SK-N-SH (cell line): ENCODE measurements at regions not wholly inside any gene's neighbourhood (a gene's known extent, or its start where the extent isn't known, plus 50 kb on each side); places are given as distances from the start of the nearest gene placed in this dataset.

Experiments used
- CTCF ChIA-PET: fragments of 300-600, 350-600 bp; formaldehyde crosslinking; extraction: SDS; loops from one replicate; lab custom pipeline; 2021; lab: Yijun Ruan, JAX
- POLR2A ChIA-PET: fragments of 350-600 bp; sonication (Branson Sonifier 250); formaldehyde crosslinking; extraction: SDS; loops from one replicate; lab custom pipeline; 2020; ENCODE audit warnings: antibody characterized with exemption, inconsistent platforms; lab: Yijun Ruan, JAX
- DNase-seq: peaks from one replicate; pipeline ENCODE4 v3.0.0; 2012
- H2AFZ ChIP-seq: fragments of 200-600 bp; sonication (generic); 2 replicates; pipeline ENCODE4 v1.8.1; 2016; ENCODE audit warnings: antibody characterized with exemption, mild to moderate bottlenecking, low read depth
- H3F3A ChIP-seq: fragments of 200-600 bp; sonication (generic); replicated peaks from 2 replicates; pipeline ENCODE3; 2016; ENCODE audit warnings: antibody characterized with exemption, mild to moderate bottlenecking; ENCODE audit not compliant: insufficient read depth
- H3K27ac ChIP-seq, 2 experiments: fragments of 200-500 bp in 1 of 2; fragments of 200-600 bp in 1 of 2; sonication (Bioruptor generic) in 1 of 2; sonication (generic), shearing (Covaris generic) in 1 of 2; 2 replicates each; pipeline versions ENCODE4 v1.5.1 to v1.6.1; 2014 to 2016; ENCODE audit warnings: low read depth in 2 of 2, inconsistent platforms in 1 of 2, low read length in 1 of 2, mild to moderate bottlenecking in 1 of 2, mixed read lengths in 1 of 2
- H3K27me3 ChIP-seq: fragments of 200-600 bp; sonication (generic), shearing (Covaris generic); 2 replicates; pipeline ENCODE4 v1.6.1; 2016; ENCODE audit warnings: mixed run types; ENCODE audit not compliant: insufficient read depth
- H3K36me3 ChIP-seq, 2 experiments: fragments of 200-500 bp in 1 of 2; fragments of 200-600 bp in 1 of 2; sonication (Bioruptor generic) in 1 of 2; sonication (generic) in 1 of 2; replicated peaks in 1 of 2; 2 replicates each; pipeline versions ENCODE3 to v1.5.1; 2014 to 2016; ENCODE audit warnings: low read length in 1 of 2, mild to moderate bottlenecking in 1 of 2; ENCODE audit not compliant: insufficient read depth in 2 of 2, control insufficient read depth in 1 of 2
- H3K4me1 ChIP-seq, 2 experiments: fragments of 200-500 bp in 1 of 2; fragments of 200-600 bp in 1 of 2; sonication (Bioruptor generic) in 1 of 2; sonication (generic), shearing (Covaris generic) in 1 of 2; 2 replicates each; pipeline versions ENCODE4 v1.5.1 to v1.6.1; 2014 to 2016; ENCODE audit warnings: low read depth in 1 of 2, low read length in 1 of 2, mixed run types in 1 of 2; ENCODE audit not compliant: insufficient read depth in 2 of 2, control insufficient read depth in 1 of 2
- H3K4me2 ChIP-seq: fragments of 200-600 bp; sonication (generic), shearing (Covaris generic); 2 replicates; pipeline ENCODE4 v1.6.1; 2017; ENCODE audit warnings: mixed run types
- H3K4me3 ChIP-seq, 2 experiments: fragments of 200-500 bp in 1 of 2; fragments of 200-600 bp in 1 of 2; sonication (Bioruptor generic) in 1 of 2; sonication (generic), shearing (Covaris generic) in 1 of 2; 2 replicates each; pipeline versions ENCODE4 v1.5.1 to v1.8.1; 2014 to 2016; ENCODE audit warnings: low read depth in 2 of 2, inconsistent platforms in 1 of 2, low read length in 1 of 2, mild to moderate bottlenecking in 1 of 2, mixed read lengths in 1 of 2, moderate library complexity in 1 of 2
- H3K79me2 ChIP-seq: fragments of 200-600 bp; sonication (generic); 2 replicates; pipeline ENCODE4 v1.8.1; 2017; ENCODE audit warnings: mild to moderate bottlenecking; ENCODE audit not compliant: insufficient read depth
- H3K9ac ChIP-seq: fragments of 200-600 bp; sonication (generic); 2 replicates; pipeline ENCODE4 v1.6.1; 2017; ENCODE audit warnings: mixed run types
- H3K9me2 ChIP-seq: fragments of 200-600 bp; sonication (generic); 2 replicates; pipeline ENCODE4 v1.6.1; 2017; ENCODE audit warnings: mixed run types
- H3K9me3 ChIP-seq: fragments of 200-600 bp; sonication (generic); 2 replicates; pipeline ENCODE4 v1.6.1; 2017; ENCODE audit warnings: mixed run types, mild to moderate bottlenecking, moderate library complexity
- H4K20me1 ChIP-seq: fragments of 200-600 bp; sonication (generic); 2 replicates; pipeline ENCODE4 v1.6.1; 2017; ENCODE audit warnings: mild to moderate bottlenecking, mixed run types; ENCODE audit not compliant: insufficient read depth
- CTCF ChIP-seq: fragments of 200-600 bp; sonication (generic); IDR thresholded peaks from 2 replicates; pipeline ENCODE4 v1.6.1; 2017; ENCODE audit warnings: antibody characterized with exemption, mild to moderate bottlenecking, moderate library complexity
- ELF1 ChIP-seq: IDR thresholded peaks from 2 replicates; pipeline ENCODE4 v1.4.0; 2012
- FOXJ3 ChIP-seq: sonication (generic); formaldehyde crosslinking; IDR thresholded peaks from 2 replicates; pipeline ENCODE4 v1.5.1; 2020; ENCODE audit warnings: mild to moderate bottlenecking, missing genetic modification reagents
- FOXM1 ChIP-seq: IDR thresholded peaks from 2 replicates; pipeline ENCODE4 v1.4.0; 2012; ENCODE audit warnings: low read depth, mild to moderate bottlenecking
- GABPA ChIP-seq: IDR thresholded peaks from 2 replicates; pipeline ENCODE4 v1.4.0; 2012; ENCODE audit warnings: low read depth, mild to moderate bottlenecking
- GATA2 ChIP-seq: sonication (generic); formaldehyde crosslinking; IDR thresholded peaks from 2 replicates; pipeline ENCODE4 v1.5.0; 2020; ENCODE audit warnings: mild to moderate bottlenecking, missing genetic modification reagents
- NFIC ChIP-seq: IDR thresholded peaks from 2 replicates; pipeline ENCODE4 v1.4.0; 2012; ENCODE audit warnings: borderline replicate concordance
- NRF1 ChIP-seq: IDR thresholded peaks from 2 replicates; pipeline ENCODE4 v1.6.1; 2012; ENCODE audit warnings: low read depth, mild to moderate bottlenecking, low read length
- PBX3 ChIP-seq: IDR thresholded peaks from 2 replicates; pipeline ENCODE4; 2012
- RAD21 ChIP-seq: IDR thresholded peaks from 2 replicates; pipeline ENCODE4 v1.6.1; 2012; ENCODE audit warnings: mild to moderate bottlenecking, low read length
- REST ChIP-seq: IDR thresholded peaks from 2 replicates; pipeline ENCODE4 v1.6.1; 2012; ENCODE audit warnings: mild to moderate bottlenecking, low read depth, low read length, moderate library complexity
- RXRA ChIP-seq: IDR thresholded peaks from 2 replicates; pipeline ENCODE4 v1.4.0; 2012; ENCODE audit warnings: low read depth, mild to moderate bottlenecking, borderline replicate concordance
- SMC3 ChIP-seq: IDR thresholded peaks from 2 replicates; pipeline ENCODE4 v1.6.1; 2012; ENCODE audit warnings: low read depth, low read length, improper control_type of control experiment
- TAF1 ChIP-seq: IDR thresholded peaks from 2 replicates; pipeline ENCODE4 v1.6.1; 2012; ENCODE audit warnings: low read depth, mild to moderate bottlenecking, low read length, moderate library complexity, borderline replicate concordance
- TCF12 ChIP-seq: IDR thresholded peaks from 2 replicates; pipeline ENCODE4 v1.4.0; 2012
- TEAD4 ChIP-seq: IDR thresholded peaks from 2 replicates; pipeline ENCODE4 v1.4.0; 2012; ENCODE audit warnings: mild to moderate bottlenecking, borderline replicate concordance; ENCODE audit not compliant: insufficient read depth
- YY1 ChIP-seq: IDR thresholded peaks from 2 replicates; pipeline ENCODE4 v1.4.0; 2012; ENCODE audit warnings: low read depth, mild to moderate bottlenecking
- WGBS: methylation state at CpG from one replicate; pipeline ENCODE4 v1.1.6; 2017; ENCODE audit warnings: low lambda C conversion rate; 5-methylcytosine and 5-hydroxymethylcytosine counted together

GRCh38 chr6:23879816-23880215 lies 246.2 kb upstream of the NRSN1 start (continued):
- no peak for TF ChIP-seq REST
- no peak for TF ChIP-seq TCF12
- no peak for TF ChIP-seq GABPA
- no peak for TF ChIP-seq ELF1
- no peak for TF ChIP-seq NFIC
- no peak for TF ChIP-seq GATA2 (CRISPR knock-in tag)
- no peak for TF ChIP-seq CTCF
- TF ChIP-seq YY1: no peak
- no peak for TF ChIP-seq FOXM1
- no peak for TF ChIP-seq RXRA
- TF ChIP-seq PBX3: no peak
- TF ChIP-seq FOXJ3 (CRISPR knock-in tag): no peak

GRCh38 chr6:23890543-23891227 lies 235.3 kb upstream of the NRSN1 start:
- no peak overlapping the region for H2AFZ ChIP-seq
- H3K4me2 ChIP-seq: no peak overlapping the region
- H3K4me3 ChIP-seq: no peak overlapping the region
- no peak for DNase-seq
- TF ChIP-seq FOXM1 (no peak), RAD21 (no peak), NFIC (no peak), TEAD4 (no peak), YY1 (no peak), TAF1 (no peak), SMC3 (no peak), NRF1 (no peak)
- TF ChIP-seq, all 33 proteins: peak for 0
- WGBS: 17% methylated on average over 3 of the region's 3 CpGs
- ChIA-PET CTCF (no interaction called here), POLR2A (no interaction called here)
- Histone ChIP-seq H3K27ac (no peak overlapping the region), H3K36me3 (no peaks in the 10 kb centered on the region), H3K9me2 (no peaks in the 10 kb centered on the region), H4K20me1 (no peaks in the 10 kb centered on the region), H3K9ac (no peak overlapping the region), H3K27me3 (no peaks in the 10 kb centered on the region), H3K79me2 (no peaks in the 10 kb centered on the region), H3K9me3 (no peaks in the 10 kb centered on the region), H3F3A (no peaks in the 10 kb centered on the region), H3K4me1 (no peaks in the 10 kb centered on the region)
